ENCODE measurements at regions not wholly inside any gene's neighbourhood (a gene's known extent, or its start where the extent isn't known, plus 50 kb on each side); places are given as distances from the start of the nearest gene placed in this dataset.
"Not testable (repeated sequence)": the region's sequence is repeated elsewhere in the genome, so short reads cannot be mapped to it uniquely, and the experiment has no call there.

DNA sequence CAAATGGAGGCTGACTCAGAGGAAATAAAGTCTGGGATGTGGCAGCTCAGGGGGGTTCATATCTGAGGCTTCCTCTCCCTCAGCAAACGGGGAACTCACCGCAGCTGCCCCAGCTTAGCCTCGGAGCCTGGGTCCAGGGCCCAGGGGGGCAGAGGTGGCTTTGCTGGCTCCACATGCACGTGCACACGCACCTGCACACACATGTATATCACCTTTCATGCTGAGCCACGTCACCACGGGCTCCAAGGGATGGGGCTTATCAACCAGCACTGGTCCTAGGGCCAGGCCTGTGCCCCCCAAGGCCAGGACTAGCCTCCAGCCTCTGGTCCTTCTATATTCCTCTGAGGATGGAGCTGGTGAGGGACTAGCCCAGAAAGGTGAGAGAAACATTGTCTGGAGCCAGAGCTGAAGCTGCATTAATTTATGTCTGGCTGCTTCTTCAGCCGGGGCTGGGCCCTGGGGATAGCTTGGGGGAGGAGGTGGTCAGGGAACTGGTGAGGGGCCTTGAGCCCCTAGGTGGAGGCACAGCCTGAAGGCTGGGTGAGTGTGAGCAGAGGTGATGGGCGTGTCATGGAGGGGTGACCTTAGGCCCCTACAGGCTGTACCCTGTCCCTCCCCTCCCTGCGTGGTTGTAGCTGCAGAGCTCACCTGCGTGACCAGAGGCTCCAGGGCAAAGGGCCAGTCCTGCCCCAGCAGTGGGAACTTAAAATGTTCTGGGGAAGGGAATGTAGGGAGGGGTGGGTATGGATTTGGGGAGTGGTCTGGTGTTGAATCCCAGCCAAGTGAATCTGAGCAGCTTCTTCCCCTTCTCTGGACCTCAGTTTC is 520.8 kb downstream of the PTPRU start:
- DNase-seq = no peak

DNA sequence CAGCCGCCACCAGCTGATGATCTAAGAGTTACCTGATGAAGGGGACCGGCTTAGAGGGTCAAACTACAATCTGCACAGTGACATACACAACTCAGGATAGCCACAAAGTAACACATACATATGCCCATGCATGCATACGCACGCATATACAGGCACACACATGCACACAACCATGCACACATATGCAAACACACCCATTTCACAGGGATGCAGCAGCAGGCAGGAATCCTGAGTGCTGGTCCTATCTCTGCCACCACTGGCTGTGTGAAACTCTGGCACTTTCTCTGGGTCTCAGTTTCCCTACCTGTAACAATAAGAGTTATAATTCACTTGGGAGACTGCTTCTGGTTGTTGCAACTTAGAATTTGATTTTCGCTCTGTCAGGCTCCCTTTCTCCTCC is 520.2 kb downstream of the PTPRU start:
- no peak for DNase-seq

DNA sequence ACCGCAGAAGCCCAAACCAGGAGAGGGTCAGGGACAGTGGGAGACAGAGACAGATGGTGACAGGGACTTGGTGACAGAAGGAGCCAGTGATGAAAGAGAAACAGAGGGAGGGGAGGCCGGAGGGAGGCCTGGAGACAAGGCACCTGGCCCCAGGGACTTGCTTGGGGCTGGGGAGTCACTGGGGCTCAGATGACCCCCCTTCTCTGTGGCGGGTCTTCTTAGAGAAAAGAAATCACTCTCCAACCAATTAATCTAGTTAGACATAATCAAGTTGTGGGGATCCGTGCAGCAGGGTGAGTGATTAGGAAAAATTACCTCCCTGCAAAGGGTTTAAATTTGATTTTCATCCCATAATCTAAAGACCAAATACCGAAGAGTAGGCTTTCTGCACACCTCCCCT is 519.8 kb downstream of the PTPRU start:
- DNase-seq = no peak

DNA sequence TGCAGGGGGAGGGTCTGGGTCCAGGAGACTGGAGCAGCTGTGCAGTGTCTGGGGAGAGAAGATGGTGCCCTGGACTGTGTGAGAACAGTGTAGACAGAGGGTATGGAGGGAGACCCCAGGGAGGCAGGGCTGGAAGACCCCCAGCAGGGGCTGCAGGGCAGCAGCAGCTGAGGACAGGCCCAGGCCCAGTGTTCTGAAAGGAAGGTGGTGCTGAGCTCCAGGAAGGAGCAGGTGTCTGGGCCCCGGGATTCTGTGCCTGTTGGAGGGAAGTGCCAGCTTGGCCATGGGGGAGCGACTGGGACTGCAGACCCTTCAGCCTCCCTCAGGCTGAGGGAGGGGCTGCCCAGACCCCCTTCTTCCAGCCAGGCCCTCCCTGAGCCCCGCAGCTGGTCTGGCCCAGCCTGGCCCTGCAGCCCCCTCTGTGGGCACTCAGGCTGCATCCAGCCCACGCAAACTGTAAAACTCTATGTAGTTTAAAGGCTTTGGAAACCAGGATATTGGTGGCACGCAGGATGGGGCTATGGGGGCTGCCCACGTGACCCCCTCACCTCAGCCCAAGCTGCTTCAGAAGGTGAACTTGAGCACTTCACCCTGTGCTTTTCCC is 519.2 kb downstream of the PTPRU start:
- DNase-seq = not testable (repeated sequence)

DNA sequence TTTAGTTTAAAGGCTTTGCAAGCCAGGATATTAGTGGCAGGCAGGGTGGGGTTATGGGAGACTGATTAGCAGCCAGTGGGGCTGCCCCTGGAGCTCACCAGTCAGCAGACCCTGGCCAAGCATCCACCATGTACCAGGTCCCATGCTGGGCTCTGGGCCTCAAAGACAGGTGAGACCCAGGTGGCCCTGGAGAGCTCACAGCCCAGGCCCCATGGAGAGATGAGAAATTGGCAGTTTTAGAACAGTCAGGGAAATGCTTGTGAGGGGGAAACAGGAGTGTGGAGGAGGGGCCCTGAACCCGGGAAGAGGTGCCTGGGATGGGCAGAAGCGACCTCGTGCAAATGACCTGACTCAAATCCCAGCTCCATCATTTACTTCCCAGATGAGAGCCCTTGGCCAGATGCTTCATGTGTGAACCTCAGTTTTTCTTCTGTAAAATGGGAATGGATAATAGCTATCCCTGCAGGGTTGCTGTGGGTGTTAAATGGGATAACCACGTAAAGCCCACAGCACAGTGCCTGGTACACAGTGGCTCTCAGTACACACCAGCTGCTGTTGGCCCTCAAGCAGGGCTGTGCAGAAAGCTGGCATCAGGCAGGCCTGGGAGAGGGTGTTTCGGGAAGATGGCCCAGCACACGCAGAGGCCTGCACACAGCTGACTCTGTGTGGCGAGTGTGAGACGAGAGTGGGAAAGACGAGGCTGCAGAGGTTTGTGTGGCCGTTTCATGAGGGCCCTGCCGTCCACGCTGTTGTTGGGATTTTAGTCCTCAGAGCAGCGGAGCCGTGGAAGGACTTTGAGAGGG is 518.5 kb downstream of the PTPRU start:
- no peak for DNase-seq

DNA sequence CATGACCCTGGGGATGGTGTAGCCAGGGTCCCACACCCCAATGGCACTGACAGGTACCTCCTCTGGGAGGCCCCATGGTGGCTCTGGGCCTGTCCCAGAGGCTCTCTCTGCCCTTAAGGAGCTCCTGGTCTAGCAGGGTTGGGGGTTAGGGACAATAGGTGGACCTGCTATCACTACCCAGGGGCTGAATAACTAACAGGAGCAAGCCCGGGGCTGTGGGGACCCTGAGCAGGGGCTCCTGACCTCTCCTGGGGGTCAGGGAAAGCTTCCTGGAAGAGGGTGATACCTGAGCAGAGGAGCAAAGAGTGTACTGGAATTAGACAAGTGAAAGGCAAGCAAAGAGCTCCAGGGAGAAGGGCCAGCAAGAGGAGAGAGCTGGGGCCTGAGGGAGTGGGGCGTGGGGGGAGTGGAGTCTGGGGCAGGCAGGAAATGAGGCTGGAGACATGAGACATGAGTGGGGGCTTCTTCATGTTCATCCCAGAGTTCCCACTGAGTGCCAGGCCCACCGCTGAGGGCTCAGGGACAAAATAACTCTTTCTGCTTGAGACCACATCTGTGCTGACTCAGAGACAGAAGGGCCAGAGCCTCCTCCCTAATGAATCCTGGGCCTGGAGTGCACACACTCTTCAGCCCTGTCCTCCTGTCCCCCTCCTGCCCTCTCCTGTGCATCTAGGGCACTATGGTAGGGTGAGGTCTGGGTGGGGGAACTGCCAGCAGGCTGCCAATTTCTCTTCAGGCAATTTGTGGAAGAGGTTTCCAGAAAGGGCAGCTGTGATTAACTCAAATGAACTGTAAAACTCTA is 517.6 kb downstream of the PTPRU start:
- DNase-seq = no peak

DNA sequence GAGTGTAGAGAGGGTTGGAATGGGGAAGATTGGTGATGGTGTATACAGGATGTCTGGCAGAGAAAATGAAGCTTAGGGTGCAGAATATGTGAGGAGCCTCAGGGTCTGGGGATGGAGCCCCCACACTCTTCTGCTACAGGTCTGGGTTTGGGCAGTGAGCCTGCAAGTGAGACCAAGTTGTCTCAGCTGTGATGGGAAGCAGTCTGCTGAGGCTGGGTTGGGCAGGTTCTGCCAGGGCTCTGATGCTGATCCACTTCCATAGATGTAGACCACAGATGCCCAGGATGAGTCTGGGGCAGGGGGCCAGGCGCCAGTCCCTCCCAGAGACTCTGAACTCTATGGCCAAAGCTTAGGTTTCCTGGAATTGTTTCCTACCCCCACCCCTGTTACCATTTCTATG is 516.9 kb downstream of the PTPRU start:
- DNase-seq = no peak

DNA sequence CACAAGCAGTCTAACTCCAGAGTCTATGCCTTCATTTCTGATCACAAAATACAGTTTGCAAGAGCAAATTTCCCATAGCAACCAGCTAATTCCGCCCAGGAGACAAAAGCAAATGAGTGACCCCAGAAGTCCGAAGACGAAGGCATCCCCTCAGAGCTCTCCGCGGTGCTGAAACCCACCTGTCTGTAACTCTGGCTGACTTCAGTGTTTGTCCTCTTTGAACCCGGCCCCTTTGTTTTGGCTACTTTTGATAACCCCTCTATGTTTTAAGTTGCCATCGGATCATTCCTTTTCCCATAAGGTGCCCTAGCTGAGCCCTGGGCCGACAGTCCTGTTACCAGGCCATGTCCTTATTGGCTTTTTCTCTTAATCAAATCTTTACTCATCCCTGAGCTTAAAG is 515.8 kb downstream of the PTPRU start:
- no peak for DNase-seq

DNA sequence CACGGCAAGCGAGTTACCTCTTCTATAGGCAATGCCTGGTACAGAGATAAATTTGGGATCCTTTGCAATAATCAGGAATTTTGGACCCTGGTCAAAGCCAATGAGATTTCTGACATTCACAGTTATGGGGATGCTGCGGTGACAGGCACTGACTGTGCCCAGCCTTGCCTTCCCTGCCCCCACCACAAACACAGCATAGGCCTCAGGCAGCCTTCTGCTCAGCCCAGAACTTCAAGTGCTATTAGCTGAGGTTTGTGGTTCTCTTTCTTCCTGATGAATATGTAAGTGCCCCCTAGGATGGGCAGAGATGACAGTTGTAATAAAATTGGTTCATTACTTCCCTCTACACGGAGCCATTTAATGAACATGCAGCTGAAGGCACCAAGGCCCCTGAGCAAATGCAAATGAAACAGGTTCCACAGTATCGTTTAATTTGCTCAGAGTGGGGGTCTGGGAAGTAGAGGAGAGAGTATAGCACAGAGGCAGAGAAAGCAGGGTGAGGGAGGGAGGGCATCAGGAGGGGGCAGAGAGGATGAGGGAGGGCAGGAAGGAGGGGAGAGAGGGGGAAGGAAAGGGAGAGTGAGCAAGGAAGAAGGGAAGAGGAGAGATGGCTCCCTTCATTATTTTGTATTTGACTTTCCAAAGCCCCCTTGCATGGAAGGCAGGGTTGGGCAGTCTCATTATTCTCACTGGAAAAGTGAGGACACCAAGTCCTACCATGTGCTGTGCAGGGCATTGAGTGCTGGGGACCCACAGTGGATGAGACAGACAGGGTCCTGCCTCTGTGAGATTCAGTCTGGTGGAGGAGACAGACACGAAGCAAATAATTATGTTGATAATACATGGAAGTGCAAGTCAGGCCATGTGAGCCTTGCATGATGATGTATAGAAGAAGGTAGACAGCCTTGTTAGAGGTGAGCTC is 513.0 kb downstream of the PTPRU start:
- DNase-seq = no peak

DNA sequence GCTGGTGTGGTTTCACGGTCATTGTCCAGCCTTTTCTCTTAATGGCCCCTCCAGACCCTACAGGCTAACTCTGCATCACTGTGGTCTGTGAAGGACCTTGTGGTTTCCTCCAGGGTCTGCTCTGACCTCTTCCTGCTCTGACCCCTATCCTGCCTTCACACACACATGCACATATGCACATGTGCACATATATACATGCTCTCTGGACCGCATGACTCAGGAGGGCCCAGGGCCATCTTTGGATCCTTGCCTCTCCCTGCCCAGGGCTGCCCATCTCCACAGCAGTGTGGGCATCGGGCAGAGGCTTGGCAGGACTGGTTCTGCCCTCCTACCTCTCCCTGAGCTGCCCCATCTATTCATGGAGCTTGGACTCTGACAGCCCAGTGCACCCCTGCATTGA is 510.9 kb downstream of the PTPRU start:
- no peak for DNase-seq

DNA sequence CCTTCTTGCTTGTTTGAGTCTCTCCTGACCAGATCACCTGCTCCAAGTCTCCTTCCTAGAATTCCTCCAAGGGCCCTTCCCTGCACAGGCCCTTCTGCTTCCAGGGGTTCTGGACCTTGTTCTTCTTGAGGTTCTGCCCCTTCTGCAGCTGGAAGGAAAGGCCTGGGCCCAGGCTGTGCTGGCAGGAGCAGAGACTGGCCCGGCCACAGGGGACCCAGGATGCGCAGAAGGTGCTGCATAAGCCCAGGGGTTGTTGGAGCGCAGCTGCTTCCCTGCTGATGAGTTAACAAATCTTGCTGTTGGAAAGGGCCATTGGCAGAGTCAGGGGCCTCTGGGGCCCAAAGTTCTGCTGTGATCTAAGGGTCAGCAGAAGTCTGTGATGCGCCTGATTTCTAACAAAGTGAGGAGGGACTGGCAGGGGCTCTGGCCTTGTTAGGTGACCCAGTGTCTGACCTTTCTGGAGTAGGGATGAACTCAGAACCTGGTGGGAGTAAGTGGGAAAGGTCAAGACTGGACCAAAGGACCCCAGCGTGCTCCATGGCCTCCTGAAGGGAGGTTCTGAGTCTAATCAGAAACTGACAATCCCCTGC is 509.8 kb downstream of the PTPRU start:
- DNase-seq = no peak

DNA sequence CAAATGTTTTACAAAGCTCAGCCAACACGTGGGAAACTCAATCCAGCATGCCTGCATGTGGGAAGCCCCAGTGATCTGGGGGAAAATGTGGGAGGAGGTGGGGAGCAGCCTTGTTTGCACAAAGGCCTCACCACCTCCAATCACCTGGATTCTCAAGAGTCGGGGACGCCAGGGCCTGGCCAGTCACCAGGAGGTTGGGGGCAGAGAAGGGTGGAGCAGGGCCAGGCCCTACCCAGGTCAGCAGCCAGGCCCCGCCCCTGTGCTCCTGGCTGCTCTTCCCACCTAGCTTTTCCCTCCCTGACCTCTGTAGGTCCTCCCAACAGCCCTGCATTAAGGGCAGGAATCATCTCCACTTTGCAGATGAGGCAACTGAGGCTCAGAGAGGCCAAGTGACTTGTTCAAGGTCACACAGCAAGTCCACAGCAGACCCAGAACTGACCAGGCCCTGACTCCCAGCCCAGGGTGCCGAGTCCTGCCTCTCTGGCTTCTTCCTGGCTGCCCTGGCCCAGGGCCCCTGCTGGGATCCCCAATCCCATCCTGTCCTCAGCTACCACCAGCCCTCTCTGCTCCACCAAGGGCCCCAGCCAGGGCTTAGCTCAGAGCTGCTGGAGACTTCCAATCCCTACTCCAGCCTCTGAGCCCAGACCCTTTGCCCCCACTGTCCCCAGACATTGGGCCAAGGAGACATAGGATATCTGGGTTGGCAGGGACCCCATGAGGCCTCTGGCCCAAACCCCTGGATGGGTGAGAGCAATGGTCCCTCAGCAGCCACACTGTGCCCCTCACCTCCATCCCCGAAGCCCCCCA is 508.6 kb downstream of the PTPRU start:
- DNase-seq = no peak

DNA sequence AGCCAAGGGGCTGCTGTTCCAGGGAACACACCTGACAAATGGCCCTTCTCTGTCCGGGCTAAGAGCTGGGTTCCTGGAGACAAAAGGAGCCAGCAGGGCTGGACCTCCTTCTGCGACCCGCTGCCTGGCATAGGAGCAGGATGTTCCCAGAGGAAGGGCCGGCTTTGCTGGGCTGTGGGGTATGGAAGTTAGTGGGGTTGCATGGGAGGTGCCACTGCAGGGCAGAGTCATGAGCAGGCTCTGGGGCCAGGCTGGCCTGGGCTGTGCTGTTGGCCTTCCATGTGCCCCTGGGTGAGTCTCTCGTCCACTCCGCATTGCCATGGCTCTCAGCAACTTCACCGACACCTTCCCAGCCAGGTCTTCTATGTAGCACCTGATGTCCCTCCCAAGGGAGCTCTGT is 507.6 kb downstream of the PTPRU start:
- no peak for DNase-seq

DNA sequence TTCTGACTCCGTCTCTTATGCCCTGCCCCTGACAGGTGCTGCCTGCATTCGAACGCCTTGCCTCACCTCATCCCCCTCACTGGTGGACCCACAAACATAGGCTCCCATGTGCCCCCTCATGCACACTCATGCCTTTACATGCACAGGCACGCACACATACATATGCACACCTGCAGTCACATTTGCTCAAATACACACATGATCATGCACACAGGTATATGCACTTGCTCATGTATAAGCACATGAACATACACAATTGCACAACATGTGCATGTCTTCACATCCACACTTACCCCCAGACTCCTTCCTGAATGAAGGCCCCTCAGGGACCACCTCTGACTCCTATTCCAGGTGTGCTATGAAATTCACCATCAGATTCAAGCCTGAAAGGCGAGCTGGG is 506.9 kb downstream of the PTPRU start:
- no peak for DNase-seq

DNA sequence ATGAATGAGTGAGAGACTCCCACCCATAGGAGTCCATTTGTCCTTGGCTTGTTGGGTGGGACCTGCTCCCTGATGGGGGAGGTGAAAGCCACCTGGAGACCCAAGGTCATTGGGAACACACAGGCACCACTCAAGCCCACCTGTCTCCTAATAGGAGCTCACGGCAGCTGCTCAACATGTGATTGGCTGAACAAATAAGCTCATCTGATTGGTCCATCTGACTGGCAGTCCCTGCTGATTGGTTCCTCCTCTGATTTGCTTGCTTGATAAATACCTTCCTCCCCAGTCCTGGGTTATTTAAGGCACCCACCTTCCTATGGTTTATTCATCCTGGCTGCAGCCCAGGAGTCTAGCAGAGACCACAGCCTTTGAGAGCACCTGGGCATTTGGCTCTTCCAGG is 502.9 kb downstream of the PTPRU start:
- DNase-seq = no peak

DNA sequence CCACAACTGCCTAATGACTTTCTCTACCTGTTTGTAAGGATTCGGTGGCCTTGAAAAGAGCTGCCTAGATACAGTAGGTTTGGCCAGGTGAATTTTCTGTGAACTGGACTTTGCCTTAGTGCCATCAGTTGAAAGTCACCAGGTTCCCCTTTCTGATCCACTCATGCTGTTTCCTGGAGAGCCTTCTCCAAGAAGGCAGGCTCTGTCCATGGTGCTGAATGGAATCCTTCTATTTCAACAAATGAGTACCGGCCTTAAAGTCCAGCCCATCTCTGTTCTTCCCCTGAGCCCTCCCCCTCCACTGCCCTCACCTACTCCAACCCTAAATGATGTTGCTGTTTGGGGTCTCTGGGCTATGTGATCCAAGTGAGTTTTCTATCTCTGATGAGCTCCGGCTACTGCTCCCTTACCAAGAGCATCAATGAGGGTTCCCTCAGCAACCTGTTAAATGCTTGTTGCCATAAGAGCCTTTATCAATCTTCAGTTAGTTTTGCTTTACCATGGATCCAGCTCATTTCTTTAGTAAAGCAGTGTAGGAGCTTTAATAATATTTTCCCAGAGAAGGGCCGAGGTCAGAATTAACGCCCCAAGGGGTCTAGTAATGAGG is 500.4 kb downstream of the PTPRU start:
- DNase-seq = peak; percentile 47

DNA sequence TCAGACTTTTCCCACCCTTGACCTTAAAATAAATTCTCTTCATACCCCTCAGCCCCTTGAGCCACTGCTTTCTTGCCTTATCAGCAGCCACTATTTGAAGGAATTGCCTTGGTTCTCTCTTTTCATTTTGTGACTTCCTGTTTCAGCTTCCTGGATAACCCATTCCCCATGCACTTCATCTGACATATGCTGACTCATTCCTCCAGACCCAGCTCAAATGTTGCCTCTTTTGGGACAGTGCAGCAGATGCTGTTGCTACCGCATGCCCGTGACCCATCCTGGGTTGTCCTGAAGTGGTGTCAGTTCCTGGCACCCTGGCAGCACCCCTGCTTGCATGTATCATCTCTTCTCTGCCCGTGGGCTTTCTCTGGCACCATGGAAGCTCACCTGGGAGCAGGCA is 496.1 kb downstream of the PTPRU start:
- no peak for DNase-seq

DNA sequence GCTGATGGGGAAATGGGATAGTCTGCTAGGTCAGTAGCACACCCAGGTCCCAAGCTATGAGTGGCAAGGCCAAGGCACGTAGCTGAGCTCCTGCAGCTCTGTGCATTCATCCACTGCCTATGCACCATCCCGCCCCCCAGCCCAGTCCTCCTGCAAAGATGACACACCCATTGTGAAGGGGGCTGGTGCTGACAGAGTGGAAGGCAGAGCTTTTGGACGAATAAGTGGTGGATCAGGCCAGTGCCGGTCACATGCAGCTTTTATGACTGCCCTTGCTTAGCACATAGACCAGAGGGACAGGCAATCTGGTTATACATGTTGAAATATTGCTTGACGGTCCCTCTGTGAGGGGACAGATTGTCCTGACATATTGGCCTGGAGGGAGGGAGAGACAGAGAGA is 494.3 kb downstream of the PTPRU start:
- DNase-seq = no peak

DNA sequence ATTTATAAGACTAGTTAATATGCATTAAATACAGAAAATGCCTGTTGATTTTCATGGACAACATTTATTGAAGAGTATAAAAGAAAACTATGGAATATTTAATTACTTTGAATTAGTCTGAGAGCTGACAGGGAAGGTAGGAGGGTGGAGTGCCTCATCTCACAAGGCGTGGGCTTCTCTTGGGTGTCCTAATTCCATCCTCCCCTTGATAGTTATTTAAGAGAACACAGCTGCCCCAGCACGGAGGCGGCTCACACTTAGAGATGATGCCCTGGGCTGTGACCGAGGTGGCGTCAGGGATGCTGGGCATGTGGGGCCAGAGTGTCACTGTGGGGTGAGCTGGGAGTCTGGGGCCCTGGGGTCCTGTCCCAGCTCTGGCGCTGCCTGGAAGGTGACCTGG is 493.0 kb downstream of the PTPRU start:
- DNase-seq = no peak

DNA sequence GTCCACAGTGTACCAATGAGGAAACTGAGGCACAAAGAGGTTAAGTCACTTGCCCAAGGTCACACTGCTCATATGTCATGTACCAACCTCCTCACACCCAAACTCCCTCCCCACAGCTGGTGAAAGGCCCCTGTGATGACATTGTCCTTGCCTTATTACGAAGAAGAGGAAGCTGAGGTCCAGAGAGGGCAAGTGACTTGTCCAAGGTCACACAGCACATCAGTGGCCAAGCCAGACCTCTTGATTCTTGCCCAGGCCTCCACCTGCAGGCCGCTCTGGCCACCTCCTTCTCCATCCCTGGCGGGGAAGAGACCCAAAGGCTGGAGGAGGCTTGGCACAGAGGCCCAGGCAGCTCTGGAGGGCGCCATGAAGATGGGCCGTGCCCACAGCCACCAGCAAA is 492.4 kb downstream of the PTPRU start:
- no peak for DNase-seq
